PFSK-1 (cell line): ENCODE measurements at regions not wholly inside any gene's neighbourhood (a gene's known extent, or its start where the extent isn't known, plus 50 kb on each side); places are given as distances from the start of the nearest gene placed in this dataset.

Source experiments
- FOXP2 ChIP-seq: optimal IDR thresholded peaks from 2 replicates; pipeline ENCODE3; 2011; ENCODE audit warnings: borderline replicate concordance, control low read depth, inconsistent platforms; ENCODE audit not compliant: insufficient read depth; ENCODE audit errors: extremely low read length, extremely low read depth
- POLR2AphosphoS5 ChIP-seq: IDR thresholded peaks from 2 replicates; pipeline ENCODE4 v1.6.1; 2012; ENCODE audit warnings: low read depth, mild to moderate bottlenecking, control low read depth, low read length, moderate library complexity
- SIN3A ChIP-seq: IDR thresholded peaks from 2 replicates; pipeline ENCODE4 v1.6.1; 2012; ENCODE audit warnings: mild to moderate bottlenecking, low read length, moderate library complexity, borderline replicate concordance; ENCODE audit not compliant: insufficient read depth
- TAF1 ChIP-seq: IDR thresholded peaks from 2 replicates; pipeline ENCODE4 v1.6.1; 2012; ENCODE audit warnings: low read length, control low read depth, borderline replicate concordance; ENCODE audit not compliant: insufficient read depth
- TF ChIP-seq, protein P1 (sequence below), 2 experiments: IDR thresholded peaks; 2 replicates each; pipeline versions ENCODE4 v1.6.1 to v1.8.0; 2011 to 2012; ENCODE audit warnings: low read depth in 2 of 2, low read length in 2 of 2, control low read depth in 1 of 2, inconsistent platforms in 1 of 2, mild to moderate bottlenecking in 1 of 2, moderate library complexity in 1 of 2; ENCODE audit not compliant: insufficient read depth in 1 of 2

DNA sequence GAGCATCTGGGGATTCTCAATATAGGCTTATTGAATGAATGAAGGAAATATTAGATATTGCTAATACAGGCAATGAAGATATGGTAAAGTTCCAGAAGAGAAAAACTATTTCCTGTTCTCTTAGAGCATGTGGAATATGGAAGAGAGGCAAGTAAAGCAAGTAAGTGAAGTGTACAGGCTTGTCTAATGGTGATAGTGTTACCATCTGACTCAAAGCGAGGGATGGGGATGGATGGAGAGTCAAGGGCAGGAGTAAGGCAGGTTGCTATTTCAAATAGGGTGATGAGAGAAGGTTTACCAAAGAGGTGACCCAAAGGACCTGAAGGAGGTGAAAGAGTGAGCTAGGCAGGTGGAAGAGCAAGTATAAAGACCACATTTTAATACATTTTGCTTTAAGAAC lies 55.2 kb upstream of the SLC38A11 start:
- TF ChIP-seq, protein P1, sequence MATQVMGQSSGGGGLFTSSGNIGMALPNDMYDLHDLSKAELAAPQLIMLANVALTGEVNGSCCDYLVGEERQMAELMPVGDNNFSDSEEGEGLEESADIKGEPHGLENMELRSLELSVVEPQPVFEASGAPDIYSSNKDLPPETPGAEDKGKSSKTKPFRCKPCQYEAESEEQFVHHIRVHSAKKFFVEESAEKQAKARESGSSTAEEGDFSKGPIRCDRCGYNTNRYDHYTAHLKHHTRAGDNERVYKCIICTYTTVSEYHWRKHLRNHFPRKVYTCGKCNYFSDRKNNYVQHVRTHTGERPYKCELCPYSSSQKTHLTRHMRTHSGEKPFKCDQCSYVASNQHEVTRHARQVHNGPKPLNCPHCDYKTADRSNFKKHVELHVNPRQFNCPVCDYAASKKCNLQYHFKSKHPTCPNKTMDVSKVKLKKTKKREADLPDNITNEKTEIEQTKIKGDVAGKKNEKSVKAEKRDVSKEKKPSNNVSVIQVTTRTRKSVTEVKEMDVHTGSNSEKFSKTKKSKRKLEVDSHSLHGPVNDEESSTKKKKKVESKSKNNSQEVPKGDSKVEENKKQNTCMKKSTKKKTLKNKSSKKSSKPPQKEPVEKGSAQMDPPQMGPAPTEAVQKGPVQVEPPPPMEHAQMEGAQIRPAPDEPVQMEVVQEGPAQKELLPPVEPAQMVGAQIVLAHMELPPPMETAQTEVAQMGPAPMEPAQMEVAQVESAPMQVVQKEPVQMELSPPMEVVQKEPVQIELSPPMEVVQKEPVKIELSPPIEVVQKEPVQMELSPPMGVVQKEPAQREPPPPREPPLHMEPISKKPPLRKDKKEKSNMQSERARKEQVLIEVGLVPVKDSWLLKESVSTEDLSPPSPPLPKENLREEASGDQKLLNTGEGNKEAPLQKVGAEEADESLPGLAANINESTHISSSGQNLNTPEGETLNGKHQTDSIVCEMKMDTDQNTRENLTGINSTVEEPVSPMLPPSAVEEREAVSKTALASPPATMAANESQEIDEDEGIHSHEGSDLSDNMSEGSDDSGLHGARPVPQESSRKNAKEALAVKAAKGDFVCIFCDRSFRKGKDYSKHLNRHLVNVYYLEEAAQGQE (IDR thresholded peaks at IDR 0.05; ENCODE audit: insufficient read depth in 1 of 2, low read depth in 2 of 2, low read length in 2 of 2): no peak
- TF ChIP-seq SIN3A (no peak), POLR2AphosphoS5 (no peak), TAF1 (no peak), FOXP2 (no peak)

DNA sequence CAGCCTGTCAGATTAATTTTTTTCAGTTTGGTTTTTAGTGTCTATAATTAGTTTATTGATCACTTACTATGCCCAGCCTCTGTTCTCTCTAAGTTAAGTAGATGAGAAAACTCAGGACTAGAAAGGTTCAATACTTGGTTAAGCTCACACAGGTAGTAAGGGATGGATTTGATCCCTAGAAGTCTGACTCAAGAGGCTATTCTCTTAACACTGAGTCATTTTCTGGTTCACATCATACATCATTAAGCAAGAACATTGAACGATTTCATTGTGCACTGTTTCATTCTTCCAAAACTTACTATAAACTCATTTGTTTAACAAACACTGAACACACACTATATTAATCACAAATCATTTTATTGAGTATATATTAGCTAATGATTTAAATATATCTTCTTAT lies 54.1 kb upstream of the SLC38A11 start:
- TF ChIP-seq, protein P1 (IDR thresholded peaks at IDR 0.05; ENCODE audit: insufficient read depth in 1 of 2, low read depth in 2 of 2, low read length in 2 of 2): no peak
- TF ChIP-seq TAF1 (no peak), SIN3A (no peak), FOXP2 (no peak), POLR2AphosphoS5 (no peak)

DNA sequence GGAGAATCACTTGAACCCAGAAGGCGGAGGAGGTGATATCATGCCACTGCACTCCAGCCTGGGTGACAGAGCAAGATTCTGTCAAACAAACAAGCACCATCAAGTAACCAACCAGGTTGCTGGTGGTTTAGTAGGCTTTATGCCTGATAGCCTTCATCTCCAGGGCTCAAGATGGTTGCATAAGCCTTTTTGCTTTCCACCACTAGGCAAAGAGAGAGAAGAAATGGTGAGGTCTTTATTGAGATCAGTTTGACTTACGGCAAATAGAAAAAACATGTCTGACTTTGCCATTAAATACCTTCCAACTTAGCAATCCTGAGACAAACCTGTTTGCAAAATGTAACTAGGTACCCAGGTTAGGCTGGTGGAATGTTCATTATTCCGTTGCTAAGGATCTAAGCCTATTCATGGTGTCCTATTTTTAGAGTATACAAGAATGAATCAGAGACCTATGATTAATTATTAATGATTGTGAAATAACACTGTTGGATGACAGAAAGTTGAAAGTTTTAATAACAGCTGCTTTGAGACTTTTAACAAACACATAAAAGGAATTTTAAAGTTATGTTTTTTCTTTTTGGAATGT lies 53.5 kb upstream of the SLC38A11 start:
- TF ChIP-seq TAF1 (no peak), POLR2AphosphoS5 (no peak), FOXP2 (no peak)
- TF ChIP-seq, protein P1 (IDR thresholded peaks at IDR 0.05; ENCODE audit: insufficient read depth in 1 of 2, low read depth in 2 of 2, low read length in 2 of 2): no peak

DNA sequence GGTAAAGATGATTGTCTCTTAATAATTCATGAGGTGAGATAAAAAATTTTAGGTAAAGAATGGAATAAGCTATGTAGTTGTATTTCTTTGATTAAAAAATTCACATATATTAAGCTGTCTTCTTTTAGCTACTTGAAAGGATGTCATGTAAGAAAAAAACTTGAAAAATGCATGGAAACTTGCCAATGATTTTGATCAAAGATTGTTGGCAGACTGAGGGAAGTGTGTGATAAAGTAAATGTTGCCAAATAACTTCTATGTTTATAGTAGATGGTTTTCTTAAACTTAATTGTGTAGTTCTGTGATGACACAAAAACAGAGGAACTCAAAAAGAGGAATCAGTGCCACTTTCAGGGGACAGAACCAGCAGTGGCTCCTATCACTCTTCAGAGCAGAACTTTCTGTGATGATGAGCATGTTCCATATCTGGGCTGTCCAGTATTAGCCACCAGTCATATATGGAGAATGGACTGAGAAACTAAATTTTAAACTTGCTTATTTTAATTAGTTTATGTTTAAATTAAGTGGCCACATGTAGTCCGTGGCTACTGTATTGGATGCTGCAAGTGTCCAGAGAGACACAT lies 51.9 kb upstream of the SLC38A11 start:
- TF ChIP-seq, protein P1 (IDR thresholded peaks at IDR 0.05; ENCODE audit: insufficient read depth in 1 of 2, low read depth in 2 of 2, low read length in 2 of 2): no peak
- TF ChIP-seq TAF1 (no peak), FOXP2 (no peak), POLR2AphosphoS5 (no peak), SIN3A (no peak)
